Activated gamma-delta T cell (primary cell): ENCODE measurements at regions not wholly inside any gene's neighbourhood (a gene's known extent, or its start where the extent isn't known, plus 50 kb on each side); places are given as distances from the start of the nearest gene placed in this dataset.

Experiments
- DNase-seq: peaks from one replicate; lab custom pipeline; 2025; lab: John Stamatoyannopoulos, UW

DNA sequence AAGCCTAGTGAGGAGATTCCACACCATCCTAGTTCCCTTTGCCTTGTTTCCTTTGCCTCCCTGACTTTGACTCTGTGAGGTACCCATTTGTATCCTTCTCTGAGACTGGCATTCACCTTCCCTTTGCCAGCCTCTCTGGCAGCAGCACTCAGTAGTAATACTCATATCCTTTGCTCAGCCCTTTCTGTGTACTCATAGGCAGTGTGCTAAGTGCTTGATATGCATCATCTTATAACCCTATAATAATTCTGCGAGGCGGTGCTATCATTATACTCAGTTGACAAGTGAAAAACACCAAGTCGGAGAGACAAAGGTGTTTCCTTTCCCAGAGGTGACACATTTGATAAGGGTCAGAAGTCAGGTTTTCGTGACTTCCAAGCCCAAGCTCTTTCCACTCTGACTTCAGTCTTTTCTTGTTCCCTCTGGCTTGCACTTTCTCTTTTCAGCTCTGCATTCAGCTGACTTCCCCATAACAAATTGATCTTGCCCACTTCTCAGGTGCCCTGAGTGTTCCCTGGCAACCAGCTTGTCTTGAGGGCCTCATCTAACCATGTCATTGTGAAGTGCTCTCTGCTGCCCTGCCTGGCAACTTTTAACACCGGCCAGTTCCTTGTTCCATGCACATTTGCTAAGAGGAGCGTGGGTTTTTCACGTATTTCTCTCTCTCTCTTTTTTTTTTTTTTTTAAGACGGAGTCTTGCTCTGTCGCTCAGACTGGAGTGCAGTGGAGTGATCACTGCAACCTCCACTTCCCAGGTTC is 94.5 kb upstream of the UPP2 start:
- DNase-seq: no peak

DNA sequence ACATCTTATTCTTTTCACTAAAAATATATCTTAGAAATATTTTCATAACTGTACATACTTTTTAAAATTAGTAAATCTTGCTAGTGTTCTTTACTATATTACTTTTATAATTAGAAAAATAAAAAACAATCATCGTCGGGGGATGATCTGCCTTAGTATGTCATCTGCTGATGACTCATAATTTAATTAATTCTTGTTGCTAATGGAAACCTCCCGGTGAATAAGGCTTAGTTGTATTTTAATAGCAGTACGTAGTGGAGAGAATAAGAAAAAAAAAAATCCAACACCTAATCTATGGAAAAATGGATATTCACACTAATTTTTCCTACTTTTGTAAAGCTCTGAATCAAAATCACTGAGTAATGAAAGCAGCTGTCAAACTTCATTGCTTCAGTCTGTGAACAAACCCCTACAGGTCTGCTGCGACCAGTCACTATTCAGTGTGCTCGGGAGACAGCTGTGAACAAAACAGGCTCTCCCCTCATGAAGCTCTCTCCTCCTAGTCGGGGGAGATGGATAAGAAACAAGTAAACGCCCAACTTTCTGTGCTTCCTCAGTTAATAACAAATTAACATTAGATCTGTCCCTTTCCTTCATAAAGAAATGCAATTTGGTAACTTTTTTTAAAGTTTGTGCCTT is 97.4 kb upstream of the UPP2 start:
- no peak for DNase-seq

DNA sequence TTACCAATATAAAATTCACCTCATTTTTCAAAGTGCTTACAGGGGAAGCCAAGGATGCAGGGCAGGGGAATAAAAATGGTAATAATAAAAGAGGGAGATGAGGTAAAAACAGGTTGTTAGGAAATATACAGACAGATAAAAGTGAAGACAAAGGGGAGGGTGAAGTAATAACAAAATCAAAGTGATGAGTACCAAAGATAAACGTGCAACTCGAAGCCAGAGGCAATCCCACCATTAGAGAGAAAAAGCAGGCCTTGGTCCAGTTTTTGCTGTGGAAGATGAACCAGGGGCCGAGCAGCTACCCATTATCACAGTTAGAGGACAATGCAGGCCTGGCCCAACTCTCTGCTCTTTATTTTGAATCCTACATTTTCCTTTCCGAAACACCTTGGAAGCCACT is 99.6 kb upstream of the UPP2 start:
- DNase-seq: no peak

DNA sequence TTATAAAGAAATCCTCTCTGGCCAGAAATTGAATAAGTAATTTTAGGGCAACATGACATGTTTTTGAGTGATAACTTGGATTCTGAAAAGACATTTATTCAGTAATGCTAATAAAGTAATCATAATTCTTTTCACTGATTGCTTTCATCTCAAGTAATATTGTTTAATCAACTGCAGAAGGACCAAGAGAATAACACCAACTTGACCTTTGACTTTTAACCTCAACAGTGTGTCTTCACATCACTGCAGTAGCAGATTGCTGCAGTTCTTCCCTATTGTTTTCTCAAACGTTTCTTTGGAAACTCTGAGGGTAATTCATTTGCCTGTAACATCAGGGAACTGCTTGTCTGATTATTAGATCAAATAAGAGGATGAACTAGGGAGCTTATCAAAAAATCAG is 104.9 kb upstream of the UPP2 start:
- no peak for DNase-seq

DNA sequence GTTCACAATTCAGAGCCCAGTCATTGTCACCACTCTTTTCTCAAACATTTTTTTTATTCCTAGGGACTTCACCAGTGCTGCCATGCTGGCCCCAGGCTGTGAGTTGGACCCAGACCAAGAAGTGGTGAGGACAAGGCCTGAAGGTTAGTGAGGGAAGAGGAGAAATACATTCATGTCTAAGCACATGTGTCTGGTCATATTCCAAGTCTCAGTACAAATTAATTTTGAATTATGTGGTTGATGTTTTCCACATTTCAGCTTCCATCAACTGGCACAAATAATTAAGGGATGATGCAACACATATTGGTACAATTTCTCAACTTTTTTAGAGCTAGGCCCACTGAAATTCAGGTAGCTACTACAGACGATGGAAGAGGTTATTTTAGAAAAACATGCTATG is 106.6 kb upstream of the UPP2 start:
- DNase-seq: no peak

DNA sequence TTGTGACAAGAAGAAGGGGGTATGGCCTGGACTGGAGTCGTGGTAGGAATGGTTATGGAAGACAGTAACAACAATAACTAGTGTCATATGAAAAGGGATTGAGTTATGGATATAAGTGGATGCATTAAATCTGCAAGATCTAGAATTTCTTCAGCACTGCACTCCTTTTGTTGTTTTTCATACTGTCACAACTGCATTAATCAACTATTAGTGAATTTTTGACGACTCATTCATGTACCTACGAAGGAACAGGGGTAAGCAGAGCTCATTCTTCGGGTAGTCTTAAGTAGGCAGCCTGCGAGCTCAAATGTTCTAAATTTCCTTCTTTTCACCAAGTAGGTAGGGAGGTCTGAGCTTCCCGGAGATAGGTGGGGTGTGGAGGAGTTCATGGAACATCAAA is 109.7 kb upstream of the UPP2 start:
- DNase-seq: no peak

DNA sequence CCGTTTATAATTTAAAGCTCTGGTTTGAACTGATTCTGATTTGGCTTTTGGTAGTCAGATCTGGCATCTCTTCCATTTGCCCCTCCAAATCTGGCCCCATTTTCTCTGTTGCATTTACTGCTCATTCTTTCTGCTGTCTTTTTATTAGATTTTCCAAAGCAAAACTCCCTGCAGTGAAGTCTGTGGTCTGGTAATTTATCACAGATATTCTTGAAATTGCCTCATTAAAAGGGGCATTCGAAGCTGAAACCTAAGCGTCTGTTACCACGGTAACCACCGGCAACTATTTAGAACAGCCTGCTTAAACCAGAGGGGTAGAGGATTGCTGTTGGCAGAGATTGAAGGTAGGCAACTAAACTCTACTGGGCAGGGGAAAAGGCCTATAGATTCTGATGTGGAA is 111.5 kb upstream of the UPP2 start:
- no peak for DNase-seq

DNA sequence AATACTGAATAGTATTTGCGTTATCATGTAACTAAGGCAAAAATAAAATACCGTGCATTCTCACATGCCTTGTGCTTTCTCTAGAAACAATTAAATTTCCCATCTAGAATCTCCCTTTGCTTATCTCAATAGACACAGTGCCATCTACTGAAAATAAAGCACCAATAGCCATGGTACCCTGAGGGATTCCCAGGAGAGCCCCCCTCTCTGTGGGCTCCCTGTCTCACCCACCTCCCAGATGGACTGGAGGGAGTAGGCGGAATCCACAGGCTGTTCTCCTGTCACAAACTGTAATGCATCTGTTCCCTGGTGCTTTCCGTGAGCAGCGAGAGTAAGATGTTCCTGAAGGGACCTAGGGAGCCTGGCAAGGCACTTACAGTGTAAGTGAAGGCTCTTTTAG is 112.4 kb upstream of the UPP2 start:
- DNase-seq: no peak

DNA sequence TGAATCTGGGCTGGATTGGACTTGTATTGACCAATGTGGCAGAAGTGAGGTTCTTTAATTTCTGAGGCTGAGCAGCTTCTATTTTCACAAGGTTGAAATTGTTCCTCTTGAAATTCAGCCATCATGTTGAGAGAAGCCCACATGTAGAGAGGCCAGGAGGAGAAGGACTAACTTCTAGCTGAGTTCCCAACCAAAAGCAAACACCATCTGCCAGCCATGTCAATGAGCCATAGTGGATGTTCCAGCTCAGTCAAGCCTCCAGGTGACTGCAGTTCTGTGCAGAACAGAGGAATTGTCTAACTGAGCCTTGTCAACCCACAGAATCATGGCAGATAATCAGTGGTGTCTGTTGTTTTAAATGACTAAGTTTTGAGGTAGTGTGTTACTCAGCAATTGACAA is 110.6 kb upstream of the ACVR1 start:
- no peak for DNase-seq

DNA sequence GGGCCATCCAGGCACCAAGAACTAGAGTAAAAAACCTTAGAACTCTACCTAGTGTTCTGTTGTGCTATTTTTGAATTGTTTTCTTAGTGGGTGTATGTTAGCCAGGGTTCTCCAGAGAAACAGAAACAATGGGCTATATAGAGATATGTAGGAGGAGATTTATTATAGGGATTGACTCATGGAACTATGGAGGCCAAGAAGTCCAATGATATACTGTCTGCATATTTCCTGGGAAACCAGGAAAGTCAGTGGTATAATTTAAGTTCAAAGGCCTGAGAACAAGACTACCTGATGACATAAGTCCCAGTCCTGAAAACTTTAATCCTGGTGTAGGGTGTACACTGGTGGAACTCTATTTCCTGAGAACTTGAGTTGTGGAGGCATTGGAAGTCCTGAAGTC is 108.7 kb upstream of the ACVR1 start:
- DNase-seq: no peak

DNA sequence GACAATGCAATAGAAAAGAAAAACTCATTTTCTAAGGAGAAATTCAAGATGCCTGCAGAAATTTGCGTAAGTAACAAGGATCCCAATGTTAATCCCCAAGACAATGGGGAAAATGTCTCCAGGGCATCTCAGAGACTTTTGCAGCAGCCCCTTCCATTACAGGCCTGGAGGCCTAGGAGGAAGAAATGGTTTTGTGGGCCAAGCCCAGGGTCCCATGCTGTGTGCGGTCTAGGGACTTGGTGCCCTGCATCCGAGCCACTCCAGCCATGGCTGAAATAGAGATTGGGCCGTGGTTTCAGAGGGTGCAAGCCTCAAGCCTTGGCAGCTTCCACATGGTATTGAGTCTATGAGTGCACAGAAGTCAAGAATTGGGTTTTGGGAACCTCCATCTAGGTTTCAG is 103.9 kb upstream of the ACVR1 start:
- no peak for DNase-seq

DNA sequence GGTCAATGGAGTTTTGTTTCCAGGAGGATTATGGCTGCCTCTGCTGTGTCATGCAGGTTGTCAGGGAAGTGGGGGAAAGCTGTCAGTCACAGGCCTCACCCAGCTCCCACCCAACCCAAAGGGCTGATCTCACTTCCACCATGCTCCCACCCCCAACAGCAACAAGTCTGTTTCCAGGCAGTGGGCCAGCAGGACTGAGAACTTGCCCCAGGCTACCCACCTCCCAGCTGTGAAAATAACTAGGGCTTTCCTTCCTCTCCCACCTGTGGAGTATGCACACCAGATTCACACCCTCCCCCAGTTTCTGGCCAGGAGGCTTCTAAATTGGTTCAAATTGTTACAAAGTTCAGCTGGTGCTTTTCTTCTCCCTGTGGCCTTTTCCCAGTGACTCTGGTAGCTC is 95.6 kb upstream of the ACVR1 start:
- DNase-seq: no peak

DNA sequence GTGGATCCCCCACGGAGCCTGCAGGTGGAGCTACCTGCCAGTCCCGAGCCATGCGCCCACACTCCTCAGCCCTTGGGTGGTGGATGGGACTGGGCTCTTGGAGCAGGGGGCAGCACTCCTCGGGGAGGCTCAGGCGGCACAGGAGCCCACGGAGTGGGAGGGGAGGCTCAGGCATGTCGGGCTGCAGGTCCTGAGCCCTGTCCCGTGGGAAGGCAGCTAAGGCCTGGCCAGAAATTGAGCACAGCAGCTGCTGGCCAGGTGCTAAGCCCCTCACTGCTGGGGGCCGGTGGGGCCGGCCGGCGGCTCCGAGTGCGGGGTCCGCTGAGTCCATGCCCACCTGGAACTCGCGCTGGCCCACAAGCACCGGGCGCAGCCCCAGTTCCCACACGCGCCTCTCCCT is 91.7 kb upstream of the ACVR1 start:
- DNase-seq: peak; percentile 4

DNA sequence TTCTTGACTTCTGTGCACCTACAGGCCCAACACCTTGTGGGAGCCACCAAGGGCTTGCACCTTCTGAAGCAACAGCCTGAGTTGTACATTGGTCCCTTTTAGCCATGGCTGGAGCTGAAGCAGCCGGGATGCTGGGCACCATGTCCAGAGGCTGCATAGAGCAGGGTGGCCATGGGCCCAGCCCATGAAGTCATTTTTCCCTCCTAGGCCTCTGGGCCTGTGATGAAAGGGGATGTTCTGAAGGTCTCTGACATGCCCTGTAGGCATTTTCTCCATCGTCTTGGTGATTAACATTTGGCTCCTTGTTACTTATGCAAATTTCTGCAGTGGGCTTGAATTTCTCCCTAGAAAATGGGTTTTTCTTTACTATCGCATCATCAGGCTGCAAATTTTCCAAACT is 83.1 kb upstream of the ACVR1 start:
- no peak for DNase-seq

DNA sequence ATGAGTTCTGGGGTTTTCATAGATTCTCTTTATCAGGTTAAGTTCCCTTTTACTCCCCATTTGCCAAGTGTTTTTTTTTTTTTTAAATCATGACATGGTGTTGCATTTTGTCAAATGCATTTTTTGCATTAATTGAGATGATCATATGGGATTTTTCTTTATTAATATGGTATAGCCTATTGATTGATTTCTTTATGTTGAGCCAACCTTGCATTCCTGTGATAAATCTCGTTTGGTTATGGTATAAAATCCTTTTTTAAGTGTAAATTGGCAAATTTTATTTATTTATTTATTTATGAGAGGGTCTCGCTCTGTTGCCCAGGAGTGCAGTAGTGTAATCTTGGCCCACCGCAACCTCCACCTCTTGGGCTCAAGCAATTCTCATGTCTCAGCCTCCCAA is 81.5 kb upstream of the ACVR1 start:
- DNase-seq: no peak

DNA sequence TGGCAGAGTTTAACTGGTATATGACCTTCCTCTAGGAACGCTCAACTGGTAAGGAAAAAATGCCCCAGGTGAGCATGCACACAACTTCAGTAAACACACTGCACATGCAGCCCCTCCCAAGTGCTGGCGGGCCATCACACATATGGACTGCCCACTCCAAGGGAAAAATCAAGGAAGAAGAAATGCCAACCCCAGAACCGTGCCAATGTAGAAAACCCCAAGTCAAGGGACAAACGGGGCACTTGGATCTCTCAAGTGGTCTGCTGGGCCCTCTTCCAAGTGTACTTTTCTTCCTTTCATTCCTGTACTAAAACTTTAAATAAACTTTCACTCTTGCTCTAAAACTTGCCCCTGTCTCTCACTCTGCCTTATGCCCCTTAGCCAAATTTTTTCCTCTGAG is 76.4 kb upstream of the ACVR1 start:
- no peak for DNase-seq

DNA sequence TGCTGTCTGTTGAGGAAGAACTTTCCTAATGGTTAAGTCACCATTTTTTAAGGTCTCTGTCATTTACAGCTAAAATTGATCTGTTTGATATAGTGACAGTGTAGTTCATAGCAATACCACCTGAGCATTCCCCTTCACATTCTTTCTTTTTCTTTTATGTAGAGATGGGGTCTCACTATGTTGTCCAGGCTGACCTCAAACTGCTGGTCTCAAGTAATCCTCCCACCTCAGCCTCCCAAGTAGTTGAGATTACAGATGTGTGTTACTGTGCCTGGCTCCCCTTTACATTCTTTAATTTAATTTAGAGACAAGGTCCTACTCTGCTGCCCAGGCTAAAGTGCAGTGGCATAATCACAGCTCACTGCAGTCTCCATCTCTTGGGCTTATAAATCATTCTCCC is 72.7 kb upstream of the ACVR1 start:
- DNase-seq: no peak

DNA sequence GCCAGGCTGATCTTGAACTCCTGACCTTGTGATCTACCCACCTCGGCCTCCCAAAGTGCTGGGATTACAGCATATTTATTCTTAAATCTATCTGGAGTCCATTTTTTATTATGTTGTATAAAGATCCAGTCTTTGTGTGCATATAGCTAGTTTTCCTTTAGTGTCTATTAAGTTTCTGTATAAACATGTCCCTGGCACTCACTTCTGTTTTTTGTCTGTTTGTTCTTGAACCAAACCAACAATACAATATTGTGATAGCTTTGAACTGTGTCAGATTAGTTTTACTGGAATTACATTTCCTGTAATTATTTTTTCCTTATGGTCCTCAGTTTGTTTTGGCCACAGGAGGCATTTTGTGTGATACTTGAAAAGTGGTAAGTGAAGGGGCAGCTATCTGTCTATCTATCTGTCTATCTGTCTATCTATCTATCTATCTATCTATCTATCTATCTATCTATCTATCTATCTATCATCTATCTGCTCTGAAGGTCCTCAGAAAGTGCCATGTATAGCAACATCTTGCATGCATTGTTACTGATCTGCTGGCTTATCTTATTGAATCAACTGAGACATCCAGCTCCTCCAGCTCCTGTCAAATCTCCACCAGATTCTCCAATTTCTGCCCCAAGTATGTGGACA is 70.9 kb upstream of the ACVR1 start:
- DNase-seq: no peak

DNA sequence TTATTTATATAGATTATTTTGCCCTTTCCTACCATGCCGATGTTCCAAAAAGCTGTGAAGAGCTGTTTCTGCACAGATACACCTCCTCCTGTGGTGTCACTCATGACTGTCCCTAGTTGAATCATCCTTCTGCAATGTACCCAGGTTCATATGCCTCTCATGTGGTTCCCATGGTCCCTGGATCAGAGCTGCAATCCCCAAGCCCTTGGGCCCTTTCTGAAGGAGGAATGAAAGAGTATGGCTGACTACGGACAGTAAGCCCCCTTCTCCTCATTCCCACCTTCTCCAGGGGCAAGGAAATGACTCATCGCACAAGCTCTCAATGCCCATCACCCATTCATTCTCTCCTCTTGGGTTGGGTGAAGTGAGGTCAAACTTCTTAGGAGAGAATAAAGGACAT is 63.9 kb upstream of the ACVR1 start:
- no peak for DNase-seq

DNA sequence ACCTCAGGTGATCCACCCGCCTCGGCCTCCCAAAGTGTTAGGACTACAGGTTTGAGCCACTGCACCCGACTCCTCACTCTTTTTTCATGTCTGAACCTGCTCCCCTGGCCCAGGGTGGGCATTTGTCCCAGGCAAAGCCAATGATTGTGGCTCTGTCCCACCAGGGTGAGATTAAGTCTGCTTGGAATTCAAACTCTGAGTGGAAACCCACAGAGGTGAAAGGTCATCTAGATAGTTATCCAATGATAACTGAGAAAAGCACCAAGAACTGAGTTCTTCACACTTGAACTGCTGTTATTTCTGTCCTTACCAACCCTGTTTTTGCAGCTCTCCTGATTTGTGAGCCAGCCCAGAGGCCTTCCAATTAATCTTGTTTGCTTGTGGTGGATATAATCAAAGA is 62.4 kb upstream of the ACVR1 start:
- no peak for DNase-seq

DNA sequence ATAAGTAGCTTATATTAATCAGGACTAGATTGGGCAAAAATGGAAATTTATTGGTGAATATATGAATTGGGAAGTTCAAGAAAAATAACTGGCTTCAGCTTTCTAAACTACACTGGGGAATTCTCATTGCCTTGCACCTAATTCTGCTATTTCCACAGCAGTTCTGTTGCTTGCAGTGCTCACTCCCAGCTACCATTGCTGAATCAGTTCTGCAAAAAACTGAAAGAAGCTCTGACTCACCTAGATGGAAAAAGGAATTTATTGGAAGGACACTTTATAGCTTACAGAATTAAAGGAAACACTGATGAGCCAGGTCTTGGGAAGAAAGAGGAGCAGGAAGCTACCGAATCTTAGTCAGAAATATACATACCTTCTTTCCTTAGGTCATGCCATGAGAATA is 60.3 kb upstream of the ACVR1 start:
- no peak for DNase-seq

DNA sequence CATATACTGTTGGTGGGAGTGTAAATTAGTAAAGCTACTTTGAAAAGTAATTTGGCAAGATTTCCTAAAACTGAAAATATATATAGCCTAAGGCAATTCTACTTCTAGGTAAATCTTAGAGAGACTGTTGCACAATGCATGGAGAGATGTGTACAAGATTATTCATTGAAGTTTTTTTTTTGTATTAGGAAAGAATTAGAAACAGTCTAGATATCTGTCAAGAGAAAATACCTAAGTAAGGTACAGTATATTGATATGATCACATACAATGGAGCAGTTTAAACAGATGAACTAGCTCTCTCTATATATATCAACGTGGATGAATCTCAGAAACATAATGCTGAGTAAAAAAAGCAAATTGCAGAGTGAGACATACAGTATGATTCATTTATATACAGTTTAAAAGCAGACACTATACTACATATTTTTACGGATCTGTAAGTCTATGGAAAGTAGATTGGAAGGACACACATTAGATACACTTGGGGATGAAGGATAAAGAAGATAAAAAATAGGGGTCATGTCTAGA is 59.3 kb upstream of the ACVR1 start:
- no peak for DNase-seq

DNA sequence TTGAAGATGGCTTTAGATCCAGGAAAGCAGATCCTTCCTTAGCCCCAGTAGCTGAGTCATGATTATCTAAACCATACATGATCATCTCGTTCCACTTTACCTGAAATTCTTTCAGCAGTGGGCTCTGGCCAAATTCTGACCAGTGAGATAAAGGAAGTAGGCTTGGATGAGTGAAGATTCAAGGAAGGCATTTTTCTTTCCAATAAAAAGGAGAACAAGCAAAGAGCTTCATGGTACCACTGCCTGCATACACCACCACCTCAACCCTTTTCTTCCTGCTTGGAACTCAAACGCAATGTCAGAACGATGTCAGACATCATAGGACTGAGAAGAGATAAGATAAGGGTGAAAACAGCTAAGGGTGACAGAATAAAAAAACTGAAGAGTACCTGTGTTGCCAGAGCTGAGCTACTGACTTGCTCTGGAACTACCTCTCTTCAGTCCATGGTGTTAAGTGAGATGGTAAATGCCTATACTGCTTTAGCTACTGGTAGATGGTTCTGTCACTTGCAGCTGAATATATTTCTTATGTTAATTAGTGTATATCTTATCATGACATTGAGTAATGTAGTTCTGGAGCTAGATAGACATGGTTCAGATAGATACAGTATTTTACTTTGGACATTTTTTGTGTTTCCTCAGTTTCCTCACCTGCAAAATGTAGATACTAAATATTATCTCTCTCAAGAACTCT is 58.7 kb upstream of the ACVR1 start:
- no peak for DNase-seq
